IMR-90 (cell line): ENCODE measurements at regions not wholly inside any gene's neighbourhood (a gene's known extent, or its start where the extent isn't known, plus 50 kb on each side); places are given as distances from the start of the nearest gene placed in this dataset.

Experiments used
- ATAC-seq: fragments of 200-7000 bp; cut with Tn5 transposase; 2 replicates; pipeline ENCODE4 v1.9.1; 2020; ENCODE audit warnings: low read depth, mild to moderate bottlenecking, moderate library complexity
- BruUV-seq: library from RNA; stranded (reverse); fragments of 400-500 nt; replicated peaks from 2 replicates; lab custom pipeline; 2021; lab: Mats Ljungman, UMichigan
- CTCF ChIA-PET: fragments of 300-600 bp; formaldehyde crosslinking; extraction: SDS; loops from one replicate; lab custom pipeline; 2021; ENCODE audit warnings: antibody characterized with exemption; lab: Yijun Ruan, JAX
- POLR2A ChIA-PET: fragments of 300-600 bp; sonication (Branson Sonifier 250); formaldehyde crosslinking; loops from one replicate; lab custom pipeline; 2022; ENCODE audit warnings: antibody characterized with exemption; ENCODE audit not compliant: unreplicated experiment; lab: Charles Lee
- DNase-seq: peaks from one replicate; pipeline ENCODE4 v3.0.0; 2013
- H2AFZ ChIP-seq: replicated peaks from 2 replicates; pipeline ENCODE3; 2013; ENCODE audit warnings: low read length, mild to moderate bottlenecking; ENCODE audit not compliant: poor library complexity
- H2AK5ac ChIP-seq: 2 replicates; pipeline ENCODE4 v1.6.1; 2013; ENCODE audit warnings: low read depth, low read length, inconsistent platforms
- H2AK9ac ChIP-seq: replicated peaks from 2 replicates; pipeline ENCODE3; 2013; ENCODE audit warnings: mild to moderate bottlenecking, low read depth, low read length, moderate library complexity; ENCODE audit not compliant: poor library complexity
- H2BK120ac ChIP-seq: 2 replicates; pipeline ENCODE4 v1.6.1; 2013; ENCODE audit warnings: low read depth, low read length, inconsistent platforms
- H2BK15ac ChIP-seq: 3 replicates; pipeline ENCODE4 v1.6.1; 2013; ENCODE audit warnings: low read depth, low read length, inconsistent platforms
- H2BK20ac ChIP-seq: 2 replicates; pipeline ENCODE4 v1.6.1; 2013; ENCODE audit warnings: low read depth, mild to moderate bottlenecking, inconsistent platforms, low read length, moderate library complexity
- H2BK5ac ChIP-seq: 2 replicates; pipeline ENCODE4 v1.6.1; 2013; ENCODE audit warnings: mild to moderate bottlenecking, low read depth, low read length, inconsistent platforms; ENCODE audit not compliant: poor library complexity, severe bottlenecking
- H3K14ac ChIP-seq: replicated peaks from 2 replicates; pipeline ENCODE4 v1.6.1; 2013; ENCODE audit warnings: low read depth, low read length, inconsistent platforms
- H3K18ac ChIP-seq: 2 replicates; pipeline ENCODE4 v1.6.1; 2013; ENCODE audit warnings: low read depth, low read length, control low read depth
- H3K23ac ChIP-seq: 2 replicates; pipeline ENCODE4 v1.6.1; 2013; ENCODE audit warnings: low read depth, low read length, inconsistent platforms
- H3K27ac ChIP-seq: 2 replicates; pipeline ENCODE4 v1.5.1; 2013; ENCODE audit warnings: mild to moderate bottlenecking, control low read depth, low read length; ENCODE audit not compliant: insufficient read depth
- H3K27me3 ChIP-seq: 2 replicates; pipeline ENCODE4 v1.6.1; 2013; ENCODE audit warnings: low read length; ENCODE audit not compliant: control insufficient read depth, insufficient read depth
- H3K36me3 ChIP-seq: 2 replicates; pipeline ENCODE4 v1.6.1; 2013; ENCODE audit warnings: low read length, mixed read lengths; ENCODE audit not compliant: control insufficient read depth, insufficient read depth
- H3K4ac ChIP-seq: 2 replicates; pipeline ENCODE4 v1.6.1; 2013; ENCODE audit warnings: low read depth, low read length, inconsistent platforms
- H3K4me1 ChIP-seq: 2 replicates; pipeline ENCODE4 v1.6.1; 2013; ENCODE audit warnings: low read length, mixed read lengths; ENCODE audit not compliant: control insufficient read depth, insufficient read depth
- H3K4me2 ChIP-seq: 2 replicates; pipeline ENCODE4 v1.6.1; 2013; ENCODE audit warnings: low read depth, mild to moderate bottlenecking, control low read depth, low read length, moderate library complexity
- H3K4me3 ChIP-seq: 2 replicates; pipeline ENCODE4 v1.5.1; 2013; ENCODE audit warnings: low read depth, mild to moderate bottlenecking, control low read depth, low read length, moderate library complexity; ENCODE audit not compliant: insufficient read depth
- H3K56ac ChIP-seq: 2 replicates; pipeline ENCODE4 v1.6.1; 2013; ENCODE audit warnings: low read length, inconsistent platforms; ENCODE audit not compliant: insufficient read depth; ENCODE audit errors: extremely low read depth
- H3K79me1 ChIP-seq, 2 experiments: 2 replicates each; pipeline ENCODE4 v1.6.1; 2013; ENCODE audit warnings: low read length in 2 of 2, inconsistent platforms in 1 of 2, low read depth in 1 of 2
- H3K9ac ChIP-seq: 2 replicates; pipeline ENCODE4 v1.6.1; 2013; ENCODE audit warnings: low read depth, low read length, control low read depth
- H3K9me1 ChIP-seq: 2 replicates; pipeline ENCODE4 v1.6.1; 2013; ENCODE audit warnings: low read length, inconsistent platforms; ENCODE audit not compliant: insufficient read depth
- H3K9me3 ChIP-seq: 2 replicates; pipeline ENCODE4 v1.6.1; 2013; ENCODE audit warnings: low read length; ENCODE audit not compliant: control insufficient read depth, insufficient read depth
- H4K20me1 ChIP-seq: 2 replicates; pipeline ENCODE4 v1.6.1; 2013; ENCODE audit warnings: low read length, inconsistent platforms; ENCODE audit not compliant: insufficient read depth
- H4K5ac ChIP-seq: 2 replicates; pipeline ENCODE4 v1.6.1; 2013; ENCODE audit warnings: mild to moderate bottlenecking, low read depth, low read length, control low read depth
- H4K8ac ChIP-seq, 2 experiments: 2 replicates each; pipeline ENCODE4 v1.6.1; 2013; ENCODE audit warnings: low read depth in 2 of 2, low read length in 2 of 2, control low read depth in 1 of 2, inconsistent platforms in 1 of 2
- H4K91ac ChIP-seq: 2 replicates; pipeline ENCODE4 v1.6.1; 2013; ENCODE audit warnings: low read depth, low read length, inconsistent platforms; ENCODE audit not compliant: insufficient read depth
- MAFK ChIP-seq: IDR thresholded peaks from 2 replicates; pipeline ENCODE4 v1.6.1; 2012; ENCODE audit warnings: low read depth, low read length, improper control_type of control experiment
- WGBS, 2 experiments: methylation state at CpG; one replicate each; pipeline versions ENCODE4 v1.1.5 to v1.1.7; 2013; ENCODE audit warnings: missing lambda C conversion rate in 2 of 2; ENCODE audit not compliant: insufficient read length in 1 of 2; ENCODE audit errors: extremely low coverage in 2 of 2; 5-methylcytosine and 5-hydroxymethylcytosine counted together
- dilution Hi-C: fragments of 300-500 bp; cut with HindIII; formaldehyde crosslinking; loops from one replicate; pipeline ENCODE4 v1.14.3; 2018; ENCODE audit warnings: low sequenced_read_pairs; ENCODE audit not compliant: unreplicated experiment
- in situ Hi-C: fragments of 300-500 bp; cut with MboI; formaldehyde crosslinking; loops from 3 replicates; pipeline ENCODE4 v1.14.3; 2019; ENCODE audit warnings: low sequenced_read_pairs, inconsistent platforms, mixed read lengths
- intact Hi-C: fragments of 100-400 bp; cut with micrococcal nuclease; formaldehyde crosslinking; loops from 2 replicates; pipeline ENCODE4 v1.10.0; 2022

DNA sequence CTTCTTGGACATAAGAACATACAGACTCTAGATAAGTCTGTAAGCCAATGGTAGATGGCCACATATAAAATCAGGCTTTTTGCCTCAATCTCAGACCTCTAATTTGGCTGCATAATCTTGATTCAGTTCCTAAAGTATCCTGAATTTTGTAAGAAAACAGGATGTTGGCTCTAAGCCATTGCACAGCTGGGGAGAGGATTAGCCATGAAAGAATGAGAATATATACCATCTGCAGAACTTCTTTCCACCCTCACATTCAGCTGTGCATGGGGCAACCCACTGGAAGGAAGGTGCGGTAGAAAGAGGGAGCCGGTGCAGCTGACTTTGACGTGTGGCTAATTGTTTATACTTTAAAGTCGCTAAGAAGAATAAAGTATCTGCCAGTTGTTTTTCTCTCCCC, 1061.6 kb upstream of the FAM98A start:
- no peak overlapping the region for H2AFZ ChIP-seq
- H3K56ac ChIP-seq = no peak overlapping the region
- no CpG with 5 or more reads among the region's 4 CpGs for WGBS, 2 experiments
- H3K36me3 ChIP-seq = no peaks in the 10 kb centered on the region
- no peaks in the 10 kb centered on the region for H3K9me1 ChIP-seq
- TF ChIP-seq MAFK = no peak
- no peak overlapping the region for H3K4ac ChIP-seq
- H3K79me1 ChIP-seq = no peaks in the 10 kb centered on the region
- H2BK15ac ChIP-seq = no peak overlapping the region
- in situ Hi-C loops = no loop called here
- DNase-seq (no peak), ATAC-seq (no peak)
- BruUV-seq = no TSS peak
- H3K9ac ChIP-seq = no peak overlapping the region
- H3K9me3 ChIP-seq = peaks cover 5% of the 10 kb centered on the region
- H2AK9ac ChIP-seq = no peak overlapping the region
- no peak overlapping the region for H2BK5ac ChIP-seq
- no peak overlapping the region for H3K27ac ChIP-seq
- no peak overlapping the region for H3K4me2 ChIP-seq
- H4K8ac ChIP-seq = no peak overlapping the region
- CTCF ChIA-PET = no interaction called here
- H2BK120ac ChIP-seq = no peak overlapping the region
- H4K91ac ChIP-seq = no peak overlapping the region
- H3K4me1 ChIP-seq = no peaks in the 10 kb centered on the region
- no peak overlapping the region for H3K4me3 ChIP-seq
- no peak overlapping the region for H2AK5ac ChIP-seq
- no peaks in the 10 kb centered on the region for H3K27me3 ChIP-seq
- H3K14ac ChIP-seq = no peak overlapping the region
- no peak overlapping the region for H3K23ac ChIP-seq
- dilution Hi-C loops = no loop called here
- no peak overlapping the region for H4K5ac ChIP-seq
- H4K20me1 ChIP-seq = no peaks in the 10 kb centered on the region
- intact Hi-C loops = no loop called here
- H3K18ac ChIP-seq = no peak overlapping the region
- H2BK20ac ChIP-seq = no peak overlapping the region
- POLR2A ChIA-PET = no interaction called here
